GM19351 (cell line): ENCODE measurements at regions not wholly inside any gene's neighbourhood (a gene's known extent, or its start where the extent isn't known, plus 50 kb on each side); places are given as distances from the start of the nearest gene placed in this dataset.
"Not testable (repeated sequence)": the region's sequence is repeated elsewhere in the genome, so short reads cannot be mapped to it uniquely, and the experiment has no call there.

Source experiments
- ATAC-seq: cut with Tn5 transposase; IDR thresholded peaks from one replicate; pipeline ENCODE4 v1.9.1; 2021; ENCODE audit warnings: mild to moderate bottlenecking, moderate library complexity; ENCODE audit not compliant: unreplicated experiment

DNA sequence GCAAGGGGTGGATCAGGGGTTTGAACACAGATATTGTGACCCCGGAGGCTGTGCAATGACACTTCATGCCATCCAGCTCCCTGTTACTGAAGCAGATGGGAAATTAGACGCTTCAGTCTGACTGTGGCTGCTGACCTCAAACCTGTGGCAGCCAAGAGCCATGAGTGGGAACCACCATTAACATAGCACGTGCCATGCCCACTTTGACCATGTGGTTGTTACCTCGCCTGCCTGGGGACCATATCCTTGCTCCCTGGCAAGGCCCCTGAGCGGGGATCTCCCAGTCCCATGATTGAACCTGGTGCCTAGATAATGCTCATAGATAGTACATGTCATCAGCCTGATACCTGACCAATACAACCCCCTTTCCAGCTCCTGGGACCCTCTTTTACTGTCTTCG lies 68.9 kb downstream of the CYP26B1 start:
- no peak for ATAC-seq

DNA sequence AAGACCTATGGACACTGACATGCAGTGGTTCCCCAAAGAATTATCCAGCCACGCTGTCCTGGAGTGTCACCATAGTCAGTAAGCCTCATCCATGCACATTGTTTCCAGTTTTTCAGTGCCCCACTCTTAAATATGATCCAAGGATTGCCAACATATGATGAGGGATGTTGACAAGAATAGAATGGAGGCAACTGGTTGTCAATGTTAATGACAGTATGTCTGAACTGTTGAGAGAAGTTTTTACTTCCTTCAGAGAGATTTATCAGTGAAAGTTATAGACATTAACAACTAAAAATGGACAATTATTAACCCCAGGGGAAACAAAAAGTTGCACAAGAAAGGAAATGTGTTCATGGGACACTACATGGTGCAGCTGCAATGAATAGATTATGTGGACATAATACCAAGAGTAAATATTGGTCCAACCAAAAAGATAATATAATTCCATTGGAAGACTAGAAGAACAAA lies 69.9 kb downstream of the CYP26B1 start:
- no peak for ATAC-seq

DNA sequence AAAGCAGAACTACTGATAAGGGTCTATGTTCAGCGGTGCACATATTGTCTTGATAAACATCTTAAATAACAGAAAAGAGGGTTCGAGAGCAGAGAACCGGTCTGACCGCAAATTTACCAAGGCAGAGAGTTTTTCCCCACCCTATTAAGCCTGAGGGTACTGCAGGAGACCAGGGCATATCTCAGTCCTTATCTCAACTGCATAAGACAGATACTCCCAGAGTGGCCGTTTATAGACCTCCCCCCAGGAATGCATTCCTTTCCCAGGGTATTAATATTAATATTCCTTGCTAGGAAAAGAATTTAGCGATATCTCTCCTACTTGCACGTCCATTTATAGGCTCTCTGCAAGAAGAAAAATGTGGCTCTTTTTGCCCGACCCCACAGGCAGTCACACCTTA lies 74.3 kb downstream of the CYP26B1 start:
- ATAC-seq, result not testable (repeated sequence)

DNA sequence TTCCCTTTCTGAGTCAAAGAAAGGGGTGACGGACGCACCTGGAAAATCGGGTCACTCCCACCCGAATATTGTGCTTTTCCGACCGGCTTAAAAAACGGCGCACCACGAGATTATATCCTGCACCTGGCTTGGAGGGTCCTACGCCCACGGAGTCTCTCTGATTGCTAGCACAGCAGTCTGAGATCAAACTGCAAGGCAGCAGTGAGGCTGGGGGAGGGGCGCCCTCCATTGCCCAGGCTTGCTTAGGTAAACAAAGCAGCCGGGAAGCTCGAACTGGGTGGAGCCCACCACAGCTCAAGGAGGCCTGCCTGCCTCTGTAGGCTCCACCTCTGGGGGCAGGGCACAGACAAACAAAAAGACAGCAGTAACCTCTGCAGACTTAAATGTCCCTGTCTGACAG lies 83.5 kb downstream of the CYP26B1 start:
- not testable (repeated sequence) for ATAC-seq

DNA sequence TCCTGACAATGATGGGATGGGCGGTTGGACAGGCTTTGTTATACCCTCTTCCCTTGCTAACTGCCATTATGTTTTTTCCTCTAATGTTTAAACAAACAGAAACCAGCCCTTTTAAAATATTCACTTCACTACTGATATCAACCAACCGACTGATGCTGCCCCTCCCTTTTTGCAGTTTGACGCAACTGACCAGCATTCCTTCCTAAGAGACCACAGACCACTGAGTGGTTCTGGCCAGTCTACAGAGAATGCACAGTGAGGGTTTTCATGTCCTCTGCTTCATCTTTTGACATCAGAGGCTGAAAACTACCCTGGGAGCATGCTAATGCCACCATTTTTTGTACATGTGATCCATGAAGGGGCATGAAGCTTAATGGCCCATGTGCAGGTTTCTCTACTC lies 85.3 kb downstream of the CYP26B1 start:
- ATAC-seq, result no peak

DNA sequence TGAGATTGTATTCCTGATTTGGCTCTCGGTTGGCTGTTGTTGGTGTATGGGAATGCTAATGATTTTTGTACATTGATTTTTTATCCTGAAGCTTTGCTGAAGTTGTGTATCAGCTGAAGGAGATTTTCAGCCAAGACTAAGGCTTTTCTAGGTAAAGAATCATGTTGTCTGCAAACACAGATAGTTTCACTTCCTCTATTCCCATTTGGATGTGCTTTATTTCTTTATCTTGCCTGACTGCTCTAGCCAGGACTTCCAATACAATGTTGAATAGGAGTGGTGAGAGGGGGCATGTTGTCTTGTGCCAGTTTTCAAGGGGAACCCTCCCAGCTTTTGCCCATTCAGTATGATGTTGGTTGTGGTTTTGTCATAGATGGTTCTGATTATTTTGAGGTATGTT lies 90.4 kb downstream of the CYP26B1 start:
- ATAC-seq, result no peak

DNA sequence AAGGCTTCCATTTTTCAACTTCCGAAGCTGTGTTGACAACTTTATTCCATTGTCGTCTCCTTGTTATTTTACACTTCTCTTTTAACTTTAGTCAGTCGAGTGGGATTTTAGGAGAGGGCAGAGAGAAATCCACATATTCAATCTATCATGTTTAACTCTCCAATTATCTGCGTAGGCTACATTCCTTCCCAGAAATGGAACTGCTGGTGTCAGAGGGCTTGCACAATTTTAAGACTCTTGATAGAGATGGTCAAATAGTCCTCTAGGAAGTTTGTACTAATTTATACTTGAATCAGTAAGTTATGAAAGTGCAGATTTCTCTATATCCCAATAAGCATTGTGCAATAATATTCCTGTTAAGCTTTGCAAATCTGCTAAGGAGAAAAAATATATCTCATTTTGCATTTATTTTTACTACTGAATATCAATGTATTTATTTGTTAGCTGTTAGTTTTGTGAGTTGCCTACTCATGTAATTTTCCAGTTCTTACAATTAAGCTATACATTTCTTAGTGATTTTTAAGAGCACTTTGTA lies 95.6 kb downstream of the CYP26B1 start:
- no peak for ATAC-seq

DNA sequence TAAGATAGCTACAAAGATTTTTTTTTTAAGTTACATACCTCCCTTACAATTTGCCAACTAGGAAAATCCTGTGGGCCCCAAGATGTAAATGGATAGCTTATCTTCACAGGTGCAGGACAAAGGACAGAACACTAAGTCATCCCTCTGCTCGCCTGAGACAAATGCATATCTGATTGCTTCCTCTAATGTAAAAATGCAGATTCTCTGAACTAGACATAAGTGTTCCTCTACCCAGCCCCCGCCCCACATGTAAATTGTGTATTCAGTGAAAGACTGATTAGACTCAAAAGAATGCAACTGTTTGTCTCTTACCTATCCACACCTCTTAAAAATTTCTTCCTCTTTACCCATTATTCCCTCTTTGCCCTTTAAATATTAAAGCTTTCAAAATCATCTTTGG lies 96.5 kb downstream of the CYP26B1 start:
- no peak for ATAC-seq

DNA sequence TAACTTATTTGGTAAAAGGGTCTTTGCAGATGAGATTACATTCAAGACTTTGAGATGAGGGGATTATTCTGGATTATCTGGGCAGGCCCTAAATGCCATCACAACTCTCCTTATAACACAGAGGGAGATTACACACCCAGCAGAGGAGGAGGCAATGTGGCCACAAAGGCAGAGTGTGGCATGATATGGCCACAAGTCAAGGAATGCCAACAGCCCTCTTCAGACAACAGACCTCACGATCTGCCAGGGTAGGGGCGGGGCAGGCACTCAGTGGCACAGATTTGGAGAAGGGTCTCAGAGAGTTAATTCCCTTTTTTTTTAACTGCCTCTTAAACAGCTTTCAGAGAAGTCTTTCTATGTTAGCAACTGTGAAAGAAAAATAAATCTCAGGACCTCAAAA lies 96.9 kb downstream of the CYP26B1 start:
- no peak for ATAC-seq

DNA sequence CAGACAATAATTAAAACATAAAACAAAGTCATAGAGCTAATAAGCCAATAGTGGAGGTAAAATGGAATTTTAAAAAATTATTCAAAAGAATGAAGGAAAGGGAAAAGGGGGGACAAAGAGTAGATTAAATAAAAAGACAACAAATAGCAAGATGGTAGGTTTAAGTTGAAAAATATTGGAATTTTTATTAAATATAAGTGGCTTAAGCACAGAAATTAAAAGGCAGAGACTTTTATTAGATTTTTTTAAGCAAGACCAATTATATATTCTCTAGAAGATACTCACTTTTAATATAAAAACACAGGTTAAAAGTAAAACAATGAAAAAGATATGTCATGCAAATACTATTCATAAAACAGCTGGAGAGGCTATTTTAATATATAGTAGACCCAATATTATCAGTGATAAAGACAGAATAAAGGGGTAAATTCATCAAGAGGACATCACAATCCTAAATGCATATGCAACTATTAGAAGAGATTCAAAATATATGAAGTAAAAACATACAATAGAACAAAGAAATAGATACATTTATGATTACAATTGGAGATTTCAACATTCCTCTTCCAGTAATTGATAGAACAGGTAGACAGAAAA lies 98.7 kb downstream of the CYP26B1 start:
- ATAC-seq, result no peak

DNA sequence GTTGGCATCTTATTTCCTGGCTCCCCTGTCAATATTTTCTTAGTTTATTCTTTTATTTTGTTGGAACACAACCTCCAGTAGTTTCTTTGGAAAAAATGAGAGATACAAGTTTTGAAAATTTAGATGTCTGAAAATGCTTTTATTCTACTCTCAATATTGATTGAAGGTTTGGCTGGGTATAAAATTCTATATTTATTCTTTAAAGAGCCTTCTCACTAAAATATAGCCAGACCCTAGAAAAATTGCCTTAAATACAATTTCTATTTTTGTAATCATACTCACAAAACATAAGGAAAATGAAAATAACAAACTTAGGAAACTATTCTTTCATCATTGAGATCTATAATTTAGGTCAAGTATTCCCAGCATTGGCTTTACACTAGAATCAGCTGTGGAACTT lies 103.7 kb downstream of the CYP26B1 start:
- no peak for ATAC-seq

DNA sequence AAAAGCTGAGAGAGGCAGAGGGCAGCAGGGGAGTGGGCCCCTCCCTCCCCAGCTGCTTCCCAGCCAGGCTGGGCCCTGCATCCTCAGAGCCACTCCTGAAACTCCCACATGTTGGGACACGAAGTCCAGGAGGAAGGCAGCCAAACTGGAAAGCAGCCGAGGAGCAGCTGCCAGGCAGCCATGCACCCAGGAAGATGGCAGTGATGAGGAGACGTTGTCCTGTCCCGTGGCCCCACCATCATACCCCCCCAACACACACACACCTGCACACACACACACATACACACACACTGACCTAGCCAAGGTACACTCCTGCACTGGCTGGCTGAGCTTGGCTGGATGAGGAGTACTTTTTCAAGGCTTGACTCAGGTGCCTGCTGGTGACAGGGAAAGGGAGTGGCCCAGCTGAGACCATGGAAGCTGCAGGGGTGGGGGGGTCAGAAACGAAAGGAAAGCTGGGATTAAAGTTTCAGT lies 106.0 kb downstream of the CYP26B1 start:
- no peak for ATAC-seq

DNA sequence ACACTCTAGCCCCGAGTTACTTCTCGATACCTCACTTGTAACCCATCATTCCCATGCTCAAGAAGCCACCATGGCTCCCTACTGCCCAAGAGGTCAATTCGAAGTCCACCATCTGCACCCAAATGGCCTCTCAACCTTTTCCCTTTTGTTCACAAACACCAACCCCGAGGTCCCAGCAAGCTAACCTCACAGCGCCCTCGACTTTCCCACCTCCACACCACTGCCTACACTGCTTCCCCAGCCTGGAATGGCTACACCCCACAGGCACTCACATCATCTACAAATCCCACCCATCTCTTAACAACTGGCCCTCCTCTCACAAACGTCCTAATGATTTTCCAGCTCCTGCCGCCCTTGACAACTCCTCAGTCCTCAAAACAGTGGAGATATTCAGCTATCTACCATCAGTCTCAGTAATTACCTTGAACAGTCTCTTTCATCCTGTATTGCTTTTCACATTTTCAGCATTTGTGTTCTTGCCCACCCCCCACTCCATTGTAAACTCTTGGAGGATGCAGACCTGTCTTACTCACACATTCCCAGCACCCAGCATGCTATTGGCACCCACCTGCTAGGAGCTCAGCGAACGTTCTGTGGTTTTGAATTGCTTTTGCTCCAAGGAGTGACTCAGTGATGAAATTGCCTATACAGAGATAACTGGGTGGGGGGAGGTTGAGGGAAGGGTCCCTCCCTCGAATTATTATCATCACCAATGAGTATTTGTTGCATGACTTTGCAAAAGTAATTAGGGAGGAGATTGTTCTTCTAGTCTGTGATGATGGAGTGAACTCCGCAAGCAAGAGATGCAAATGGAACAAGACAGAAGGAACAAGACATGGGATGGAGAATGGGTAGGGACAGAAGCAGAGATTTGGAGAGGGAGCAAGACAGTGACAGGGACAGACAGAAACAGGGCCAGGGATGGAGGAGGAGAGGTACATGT lies 106.8 kb downstream of the CYP26B1 start:
- ATAC-seq, result no peak

DNA sequence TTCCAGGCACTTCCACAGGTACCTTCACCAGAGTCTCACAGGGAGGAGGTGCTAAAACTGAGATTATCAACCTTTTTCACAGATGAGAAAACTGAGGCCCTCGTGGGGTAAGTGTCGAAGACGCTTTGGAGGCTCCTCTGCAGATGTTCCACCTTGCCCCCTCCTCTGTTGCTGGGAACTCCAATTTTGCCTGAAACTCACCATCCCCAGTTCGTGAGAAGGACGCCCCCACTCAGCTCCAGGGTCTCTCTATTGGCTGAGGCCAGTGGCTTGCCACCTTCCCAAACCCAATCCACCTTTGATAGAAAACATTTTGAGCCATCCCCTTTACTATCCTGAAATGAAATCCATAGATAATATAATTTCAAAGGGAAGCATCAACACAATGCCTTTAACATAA lies 109.1 kb downstream of the CYP26B1 start:
- ATAC-seq, result no peak

DNA sequence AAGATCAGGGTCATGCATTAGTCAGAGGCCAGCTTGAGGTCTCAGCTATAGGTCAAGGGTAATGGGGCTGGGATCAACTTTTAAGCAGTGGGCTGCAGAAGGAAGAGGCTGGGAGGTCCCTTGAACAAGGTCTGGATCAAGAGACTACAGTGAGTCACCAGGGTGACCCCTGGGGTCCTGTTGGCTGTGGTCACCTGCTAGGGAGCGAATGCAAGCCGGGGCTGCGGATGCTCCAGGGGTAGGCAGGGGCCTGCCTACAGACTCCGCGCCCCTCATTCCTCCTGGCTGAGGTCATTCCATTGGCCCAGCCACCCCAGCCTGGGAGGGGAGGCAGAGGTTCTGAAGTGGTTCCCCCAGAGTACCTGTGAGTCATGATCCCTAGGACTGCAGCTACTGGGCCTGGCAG lies 110.4 kb downstream of the CYP26B1 start:
- ATAC-seq, result no peak

DNA sequence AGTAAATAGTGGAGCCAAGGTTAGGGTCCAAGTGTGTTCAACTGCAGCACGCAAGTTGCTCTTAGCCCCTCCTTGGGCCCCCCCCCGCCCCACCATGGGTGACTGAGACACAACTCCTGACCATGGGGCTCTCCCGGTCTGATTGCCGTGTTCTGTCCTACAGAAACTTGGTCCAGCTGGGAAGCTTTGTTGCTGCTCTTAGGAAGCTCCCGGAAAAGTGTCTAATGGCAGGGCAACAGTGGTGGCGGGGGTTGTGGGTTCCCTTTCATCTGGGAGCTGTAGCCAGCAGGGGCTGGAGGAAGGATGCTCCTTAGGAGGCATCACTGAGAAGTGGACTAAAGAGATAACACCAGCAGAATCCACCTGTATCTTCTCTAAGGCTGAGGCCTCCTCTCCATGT lies 111.1 kb downstream of the CYP26B1 start:
- ATAC-seq, result no peak

DNA sequence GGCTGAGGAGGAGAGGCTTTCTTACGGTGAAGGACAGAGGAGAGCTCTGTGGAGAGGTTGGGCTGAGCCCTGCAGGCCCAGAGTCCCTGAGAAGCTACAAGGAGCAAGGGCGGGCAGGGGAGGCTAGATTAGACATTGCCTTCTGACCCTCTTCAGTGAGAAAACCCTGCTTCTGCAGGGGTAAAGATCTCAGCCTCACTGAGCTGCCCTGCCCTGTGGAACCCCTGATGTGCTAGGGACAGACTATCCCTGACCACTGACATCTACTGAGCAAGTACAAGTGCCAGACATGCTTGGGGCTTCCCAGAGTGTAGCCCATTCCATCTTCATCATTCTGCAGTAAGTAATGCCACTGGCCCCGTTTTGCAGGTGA lies 111.5 kb downstream of the CYP26B1 start:
- ATAC-seq, result no peak

DNA sequence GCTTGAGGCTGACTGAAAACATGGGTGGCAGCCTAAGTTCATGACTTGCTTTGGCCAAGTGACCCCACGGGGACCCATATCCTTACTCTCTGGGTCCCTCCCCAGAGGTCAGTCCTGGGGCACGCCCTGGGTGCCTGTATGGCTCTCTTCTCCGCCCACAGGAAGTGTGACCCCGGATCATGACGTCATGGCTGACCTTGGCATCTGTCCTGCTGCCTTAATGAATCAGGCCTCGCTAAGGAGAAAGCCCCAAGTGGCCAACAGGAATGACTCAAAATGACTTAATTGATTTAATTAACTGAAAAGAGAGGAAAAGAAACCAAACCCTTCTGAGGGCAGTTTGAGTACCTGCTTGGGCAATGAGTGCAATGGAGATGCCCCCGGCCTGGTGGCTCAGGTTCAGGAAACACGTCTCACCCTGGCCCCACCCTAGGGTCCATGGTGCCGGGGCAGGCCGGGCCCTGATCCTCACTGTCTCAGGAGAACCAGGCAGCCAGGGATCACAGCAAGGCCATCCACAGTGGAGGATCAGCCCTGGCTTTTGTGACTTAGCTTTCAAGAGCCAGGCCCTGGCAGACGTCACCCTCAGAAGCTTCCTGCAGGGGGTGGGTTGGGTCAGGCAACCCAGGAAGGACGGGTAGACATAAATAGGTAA lies 112.0 kb downstream of the CYP26B1 start:
- no peak for ATAC-seq

DNA sequence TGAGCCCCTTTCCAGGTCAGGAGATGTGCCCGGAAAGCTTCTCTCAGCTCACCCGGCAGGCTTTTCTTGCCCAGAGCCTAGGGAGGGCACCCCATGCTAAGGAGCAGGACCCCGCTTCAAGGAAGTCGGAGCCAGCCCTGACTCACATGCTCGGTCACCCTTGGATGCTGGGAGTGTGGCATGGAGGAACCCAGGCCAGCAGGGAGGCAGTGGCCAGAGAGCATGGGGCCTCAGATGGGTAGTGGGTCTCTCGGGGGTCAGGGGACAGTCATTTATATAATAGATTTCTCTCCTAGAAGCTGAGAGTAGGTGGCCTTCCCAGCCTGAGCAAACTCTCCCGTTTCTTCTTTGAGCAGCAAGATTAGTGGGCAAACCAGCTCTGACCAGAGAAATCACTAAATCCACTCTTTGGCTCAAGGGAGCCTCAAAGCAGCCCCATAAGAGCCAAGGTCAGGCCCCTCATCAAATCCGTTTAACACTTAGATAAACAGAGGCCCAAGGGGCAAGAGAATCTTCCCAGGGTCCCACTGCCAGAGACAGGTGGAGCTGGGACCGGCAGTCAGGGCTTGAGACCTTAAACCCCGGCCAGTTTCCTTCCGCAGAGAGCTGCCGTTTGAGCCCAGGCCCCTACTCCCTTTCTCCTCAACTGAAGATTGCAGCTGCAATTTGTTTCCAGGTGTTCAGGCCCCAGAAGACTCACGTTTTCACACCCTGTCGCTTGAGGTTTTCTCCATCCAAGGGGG lies 113.1 kb downstream of the CYP26B1 start:
- no peak for ATAC-seq

DNA sequence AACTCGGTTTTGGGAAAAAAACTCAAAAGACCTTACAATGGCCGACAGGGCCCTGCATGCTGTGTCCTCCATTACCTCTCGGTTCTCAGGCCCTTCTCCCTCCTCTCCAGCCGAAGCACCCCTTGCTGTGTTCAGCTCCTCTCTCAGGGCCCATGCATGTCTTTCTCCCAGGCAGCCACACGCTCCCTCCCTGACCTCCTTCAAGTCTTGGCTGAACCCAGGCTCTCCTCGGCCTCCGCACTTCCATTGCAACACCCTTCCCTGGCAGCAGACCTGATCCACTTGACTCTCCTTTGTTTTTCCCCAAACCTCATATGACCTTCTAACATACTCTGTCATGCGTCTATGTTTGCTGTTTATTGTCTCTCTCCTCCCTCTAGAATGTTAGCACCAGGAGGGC lies 114.0 kb downstream of the CYP26B1 start:
- ATAC-seq, result no peak
